ENCODE measurements at regions not wholly inside any gene's neighbourhood (a gene's known extent, or its start where the extent isn't known, plus 50 kb on each side); places are given as distances from the start of the nearest gene placed in this dataset.

DNA sequence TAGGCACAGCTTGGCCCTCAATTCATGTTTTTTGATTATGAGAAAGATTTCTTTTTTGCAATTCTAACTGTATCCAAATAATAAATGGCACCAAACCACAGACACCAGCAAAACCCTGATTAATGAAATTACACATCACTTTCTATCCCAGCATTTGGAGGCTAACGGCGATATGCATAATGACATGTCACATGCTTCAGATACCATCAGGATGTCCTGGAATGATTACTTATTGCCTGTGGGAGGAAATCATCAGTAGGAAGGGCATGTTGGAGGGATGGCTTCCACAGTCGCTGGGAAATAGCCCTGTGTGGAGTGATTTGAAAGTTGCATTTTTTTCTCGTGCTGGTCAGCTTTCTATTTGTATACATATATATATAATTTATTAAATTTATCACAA is 121.7 kb downstream of the CMPK2 start:
- no peak for DNase-seq (ENCODE audit: low read depth)

DNA sequence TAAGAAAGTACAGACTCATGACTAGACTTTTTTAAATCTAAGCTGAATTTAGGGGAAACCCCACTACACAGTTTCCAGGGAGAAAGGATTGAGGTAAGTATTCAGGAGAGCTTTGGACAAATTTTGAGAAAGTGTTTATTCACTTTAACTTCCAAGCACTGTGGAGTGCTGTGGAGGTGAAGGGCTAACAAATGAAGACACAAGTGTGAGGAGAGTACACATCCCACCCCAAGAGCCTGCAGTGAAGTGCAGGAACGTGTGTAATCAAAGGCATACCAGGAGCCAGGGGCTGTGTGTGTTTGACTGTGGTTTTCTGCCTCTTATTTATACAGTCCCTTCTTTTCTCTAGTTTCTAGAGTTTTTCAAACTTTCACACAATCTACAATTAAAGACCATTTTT is 118.3 kb downstream of the CMPK2 start:
- no peak for DNase-seq (ENCODE audit: low read depth)

DNA sequence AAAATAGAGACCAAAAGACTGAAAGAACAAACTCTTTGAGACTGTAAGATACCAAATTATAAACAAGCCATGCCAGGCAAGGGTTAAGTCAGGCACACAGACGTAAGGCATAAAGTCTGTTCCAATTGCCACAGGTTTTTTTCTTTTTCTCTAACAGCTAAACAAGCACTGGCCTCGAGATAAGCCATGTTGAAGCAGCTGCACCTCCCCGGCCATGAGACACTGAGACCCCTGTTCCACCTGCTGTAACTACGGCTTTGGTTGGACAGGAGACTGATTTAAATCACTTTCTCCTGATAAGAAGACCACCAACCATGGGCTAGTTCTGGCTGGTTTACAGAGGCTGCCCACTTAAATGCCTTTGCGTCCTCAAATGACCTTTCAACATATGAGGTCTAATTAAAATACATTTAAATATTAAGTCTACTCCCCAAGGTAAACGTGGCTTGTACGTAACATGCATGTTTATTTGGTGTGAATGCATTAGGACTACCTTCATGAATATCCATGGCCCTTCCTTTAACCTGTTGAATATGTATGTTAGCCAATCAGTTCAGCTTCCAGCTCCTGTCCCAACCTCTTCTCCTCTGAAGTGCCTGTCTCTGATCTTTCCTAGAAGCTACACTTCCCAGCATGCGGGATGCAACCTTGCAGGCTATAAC is 117.2 kb downstream of the CMPK2 start:
- no peak for DNase-seq (ENCODE audit: low read depth)

DNA sequence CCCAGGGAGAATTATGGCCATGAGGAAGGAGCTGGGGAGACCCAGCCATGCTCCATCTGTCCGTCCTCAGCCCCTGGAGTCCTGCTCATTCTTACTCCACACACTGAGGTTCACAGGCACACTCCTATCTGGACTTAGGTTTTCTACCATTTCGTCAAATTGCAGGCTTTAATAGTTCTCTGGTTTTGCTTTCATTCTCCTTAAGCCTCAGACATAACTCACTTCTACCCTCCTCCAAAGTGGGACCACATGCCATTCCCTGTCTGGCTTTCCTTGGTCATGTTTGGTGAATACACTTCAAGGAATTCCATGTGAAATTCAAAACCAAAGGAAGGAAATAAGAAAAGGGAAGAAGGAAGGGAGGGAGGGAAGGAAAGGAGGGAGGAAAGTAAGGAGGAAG is 115.7 kb downstream of the CMPK2 start:
- no peak for DNase-seq (ENCODE audit: low read depth)

DNA sequence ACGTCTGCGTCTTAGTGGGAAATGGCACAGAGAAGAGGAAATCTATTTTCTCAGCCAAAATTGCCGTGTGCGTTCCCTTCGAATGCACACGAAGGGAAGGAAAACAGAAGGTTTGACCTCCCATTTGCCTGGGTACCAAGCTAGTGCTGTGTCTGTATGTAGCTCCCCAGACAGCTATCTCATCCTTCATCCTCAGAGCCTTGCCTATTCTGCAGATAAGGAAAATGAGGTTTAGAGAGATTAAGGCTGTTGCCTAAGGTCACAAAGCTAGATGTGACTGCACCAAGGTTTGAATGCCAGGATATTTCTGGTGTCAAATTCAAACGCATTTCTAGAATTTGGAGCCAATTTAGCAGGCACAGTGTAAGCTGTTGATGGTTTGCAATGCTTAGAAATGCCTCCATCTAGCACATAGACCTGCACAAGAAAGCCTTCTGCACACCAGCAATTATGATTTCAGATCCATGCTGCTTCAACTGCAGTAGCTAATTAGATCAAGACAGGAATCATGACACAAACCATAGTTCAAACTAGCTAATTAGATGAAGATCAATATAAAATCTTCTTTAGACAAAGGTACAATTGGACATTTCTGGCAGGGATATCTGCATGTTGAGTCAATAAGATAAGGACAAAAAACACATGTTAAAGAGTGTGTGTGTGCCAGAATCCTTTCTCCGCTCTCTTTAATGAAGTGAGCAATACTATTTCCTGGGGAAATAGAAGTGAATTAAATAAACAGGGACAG is 115.1 kb downstream of the CMPK2 start:
- no peak for DNase-seq (ENCODE audit: low read depth)

DNA sequence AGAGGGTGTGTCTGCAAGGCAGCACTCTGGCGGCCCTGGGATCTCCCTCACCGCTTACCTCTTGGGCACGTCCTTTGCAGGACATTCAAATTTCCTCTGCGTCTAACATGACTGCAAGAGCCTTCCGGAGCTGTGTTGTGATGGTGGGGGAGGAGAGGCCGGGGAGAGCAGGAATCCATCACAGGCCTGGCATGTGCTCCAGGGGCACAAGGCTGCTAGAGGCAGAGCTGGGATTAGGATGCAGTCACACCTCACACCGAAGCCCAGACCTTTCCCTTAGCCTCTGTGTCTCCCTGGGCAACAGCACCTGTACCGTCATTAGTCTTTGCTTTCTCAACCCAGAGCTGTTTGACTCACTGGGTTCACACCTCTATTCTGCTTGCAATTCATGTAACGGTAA is 111.3 kb downstream of the CMPK2 start:
- no peak for DNase-seq (ENCODE audit: low read depth)

DNA sequence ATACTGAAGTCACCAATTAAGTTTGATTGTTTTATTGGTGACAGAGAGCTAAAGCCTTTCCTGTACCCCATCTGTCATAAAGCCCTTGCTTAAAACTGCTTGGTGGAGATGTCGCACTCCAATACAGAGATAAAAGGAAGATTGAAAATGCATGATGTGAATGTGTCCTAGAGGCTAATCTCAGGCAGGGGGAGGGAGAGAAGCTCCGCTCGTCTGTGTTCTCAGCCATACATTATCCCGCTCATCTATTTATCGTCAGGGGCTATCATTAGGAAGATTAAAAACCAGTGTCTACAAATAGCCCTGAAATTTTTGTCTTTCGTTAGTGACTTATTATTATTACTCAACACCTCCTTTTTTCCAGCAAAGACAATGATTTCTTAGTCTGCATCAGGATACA is 110.3 kb downstream of the CMPK2 start:
- DNase-seq (ENCODE audit: low read depth), result no peak

DNA sequence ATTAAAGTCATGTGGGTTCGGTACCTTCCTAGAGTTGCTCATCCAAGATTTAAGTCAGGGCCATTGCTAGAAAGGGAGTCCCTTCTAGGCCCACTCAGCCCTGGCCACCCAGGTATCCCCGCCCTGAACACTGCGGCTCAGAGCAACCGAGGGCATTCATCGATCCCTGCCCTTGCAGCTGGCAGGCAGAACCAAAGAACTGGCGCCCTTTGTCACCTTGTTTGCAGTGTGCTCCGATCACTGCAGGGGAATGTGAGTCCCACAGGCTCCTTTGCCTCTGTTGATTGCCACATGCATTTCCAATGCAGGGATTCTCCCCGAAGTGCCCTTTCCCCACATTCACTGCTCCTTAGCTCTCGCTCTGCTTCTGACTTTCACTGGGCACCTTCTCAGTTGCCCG is 108.5 kb downstream of the CMPK2 start:
- DNase-seq (ENCODE audit: low read depth), result no peak

DNA sequence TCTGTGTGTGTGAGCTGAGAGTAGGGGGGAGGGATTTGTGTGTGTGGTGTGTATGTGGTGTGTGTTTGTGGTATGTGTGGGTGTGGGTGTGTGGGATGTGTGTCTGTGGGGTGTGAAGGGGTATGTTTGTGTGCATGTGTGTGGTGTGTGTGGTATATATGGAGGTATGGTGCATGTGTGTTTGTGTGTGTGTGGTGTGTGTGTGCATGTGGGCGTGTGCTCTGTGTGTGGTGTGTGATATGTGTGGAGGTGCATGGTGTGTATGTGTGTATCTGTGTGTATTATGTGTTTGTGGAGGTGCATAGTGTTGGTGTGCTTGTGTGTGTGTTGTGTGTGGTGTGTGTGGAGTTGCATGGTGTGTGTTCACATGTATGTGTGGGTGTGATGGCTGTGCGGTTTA is 106.0 kb downstream of the CMPK2 start:
- no peak for DNase-seq (ENCODE audit: low read depth)

DNA sequence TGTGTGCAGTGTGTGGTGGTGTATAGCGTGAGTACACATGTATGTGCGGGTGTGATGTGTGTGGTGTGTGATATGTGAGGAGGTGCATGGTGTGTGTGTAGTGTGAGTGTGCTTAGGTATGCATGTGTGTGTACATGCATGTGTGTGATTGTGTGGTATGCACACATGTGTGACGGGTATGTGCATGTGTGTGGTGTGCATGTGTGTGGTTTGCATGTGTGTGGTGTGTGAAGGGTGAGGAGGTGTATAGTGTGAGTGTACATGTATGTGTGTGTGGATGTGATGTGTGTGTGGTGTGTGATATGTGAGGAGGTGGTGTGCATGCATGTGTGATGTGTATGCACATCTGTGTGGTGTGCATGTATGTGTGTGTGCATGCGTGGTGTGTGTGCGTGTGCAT is 105.6 kb downstream of the CMPK2 start:
- DNase-seq (ENCODE audit: low read depth), result no peak

DNA sequence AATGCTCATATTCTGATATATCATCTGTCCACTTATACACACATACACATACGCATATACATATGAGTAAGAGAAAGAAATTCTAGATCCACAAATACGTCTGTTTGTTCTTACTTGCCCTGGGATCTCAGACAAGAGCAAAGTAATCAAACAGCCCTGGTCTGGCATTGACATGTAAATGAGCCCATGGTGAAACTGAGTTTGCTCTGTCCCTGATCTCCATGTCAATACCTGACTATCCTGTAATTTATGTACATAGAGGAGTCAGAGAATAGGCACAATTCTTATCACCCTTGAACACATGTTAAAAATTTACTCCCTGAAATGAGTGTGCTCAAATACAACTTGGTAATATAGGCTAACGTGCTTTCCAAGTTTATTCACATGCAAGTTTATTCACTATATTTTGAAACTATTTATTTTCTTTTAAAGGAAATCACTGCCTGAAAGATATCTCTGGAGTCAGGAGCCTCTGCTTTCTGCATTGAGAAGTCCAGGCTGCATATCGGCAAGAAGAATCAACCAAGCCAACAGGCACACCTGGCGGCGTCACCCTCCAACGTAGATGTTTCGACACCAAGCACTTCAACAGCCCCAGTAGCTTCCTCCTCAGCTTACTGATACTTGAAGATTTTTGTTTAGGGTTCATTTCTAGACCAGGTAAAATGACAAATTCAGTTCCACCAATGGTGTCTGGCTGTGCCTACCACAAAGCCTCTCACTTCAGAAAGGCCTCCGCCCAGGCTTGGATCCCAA is 100.6 kb downstream of the CMPK2 start:
- no peak for DNase-seq (ENCODE audit: low read depth)

DNA sequence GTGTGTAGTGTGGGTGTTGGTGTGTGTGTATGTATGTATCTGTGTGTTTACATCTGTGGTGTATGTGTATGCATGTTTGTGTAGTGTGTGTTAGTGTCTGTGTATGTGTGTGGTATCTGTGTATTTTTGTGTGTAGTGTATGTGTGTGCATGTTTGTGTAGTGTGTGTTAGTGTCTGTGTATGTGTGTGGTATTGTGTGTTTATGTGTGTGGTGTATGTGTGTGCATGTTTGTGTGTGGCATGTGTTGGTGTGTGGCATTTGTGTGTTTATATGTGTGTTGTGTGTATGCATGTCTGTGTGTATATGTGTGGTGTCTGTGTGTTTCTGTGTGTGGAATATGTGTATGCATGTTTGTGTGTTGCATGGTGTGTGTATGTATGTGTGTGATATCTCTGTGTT is 96.4 kb downstream of the CMPK2 start:
- no peak for DNase-seq (ENCODE audit: low read depth)

DNA sequence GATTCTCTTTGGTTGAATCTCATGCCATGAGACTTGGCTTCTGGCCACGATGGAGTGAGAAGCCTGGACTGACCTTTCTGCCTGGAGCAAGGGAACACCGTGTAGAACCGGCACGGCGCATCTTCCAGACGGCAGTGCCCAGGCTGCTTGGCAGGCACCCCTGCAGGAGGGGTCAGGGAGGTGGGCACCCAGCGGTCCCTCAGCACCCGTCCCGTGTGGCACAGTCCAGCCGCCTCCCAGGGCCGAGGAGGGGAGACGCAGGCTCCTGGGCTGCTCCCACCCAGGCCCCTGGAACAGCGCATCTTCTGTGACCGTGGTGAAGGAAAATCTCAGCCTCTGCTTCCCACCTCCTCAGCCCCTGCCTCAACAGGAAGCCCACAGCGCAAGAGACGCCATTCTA is 95.7 kb downstream of the CMPK2 start:
- DNase-seq (ENCODE audit: low read depth), result no peak

DNA sequence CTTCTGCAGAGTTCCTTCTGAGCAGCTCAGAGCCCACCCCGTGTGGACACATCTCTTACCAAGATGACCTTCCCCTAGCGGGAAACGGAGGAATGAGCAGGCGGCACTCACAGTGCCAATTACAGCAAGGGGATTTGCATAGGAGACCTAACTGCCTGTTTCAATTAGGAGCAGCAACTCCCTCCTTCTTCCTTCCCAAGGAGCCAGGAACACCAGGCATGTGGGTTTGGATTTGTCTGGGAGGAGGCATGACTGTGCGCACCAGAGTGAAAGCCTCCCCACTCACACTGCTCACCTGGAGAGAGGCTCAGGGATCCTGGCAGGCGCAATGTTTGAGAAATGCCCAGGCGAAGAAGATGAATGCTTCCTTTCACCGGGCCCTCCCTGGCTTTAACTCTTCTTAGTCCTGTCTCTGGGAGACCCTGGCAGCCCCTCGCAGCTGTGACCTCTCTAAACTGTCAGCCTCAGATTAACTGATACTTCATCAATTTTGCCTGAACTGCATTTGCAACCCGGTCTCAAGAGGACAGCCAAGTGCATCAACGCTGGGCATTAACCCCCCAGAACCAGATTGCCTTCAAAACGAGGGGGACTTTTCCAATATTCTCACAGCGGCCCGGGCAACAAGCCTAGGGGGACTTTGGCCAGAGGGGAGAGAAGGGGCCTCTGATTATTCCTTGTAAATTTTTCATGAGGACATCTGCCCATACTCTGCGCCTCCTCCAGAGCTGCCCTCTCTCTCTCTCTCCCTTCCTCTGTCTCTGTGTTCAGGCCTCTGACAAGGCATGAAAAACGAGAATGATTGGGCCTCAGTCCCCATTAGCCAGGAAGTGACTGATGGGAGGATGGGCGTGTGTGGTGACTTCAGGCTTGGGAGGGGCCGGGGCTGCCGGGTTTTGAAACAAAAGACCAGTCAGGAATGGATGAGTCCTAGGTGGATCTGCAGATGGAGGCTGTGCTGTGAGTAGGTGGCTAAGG is 93.8 kb downstream of the CMPK2 start:
- no peak for DNase-seq (ENCODE audit: low read depth)

DNA sequence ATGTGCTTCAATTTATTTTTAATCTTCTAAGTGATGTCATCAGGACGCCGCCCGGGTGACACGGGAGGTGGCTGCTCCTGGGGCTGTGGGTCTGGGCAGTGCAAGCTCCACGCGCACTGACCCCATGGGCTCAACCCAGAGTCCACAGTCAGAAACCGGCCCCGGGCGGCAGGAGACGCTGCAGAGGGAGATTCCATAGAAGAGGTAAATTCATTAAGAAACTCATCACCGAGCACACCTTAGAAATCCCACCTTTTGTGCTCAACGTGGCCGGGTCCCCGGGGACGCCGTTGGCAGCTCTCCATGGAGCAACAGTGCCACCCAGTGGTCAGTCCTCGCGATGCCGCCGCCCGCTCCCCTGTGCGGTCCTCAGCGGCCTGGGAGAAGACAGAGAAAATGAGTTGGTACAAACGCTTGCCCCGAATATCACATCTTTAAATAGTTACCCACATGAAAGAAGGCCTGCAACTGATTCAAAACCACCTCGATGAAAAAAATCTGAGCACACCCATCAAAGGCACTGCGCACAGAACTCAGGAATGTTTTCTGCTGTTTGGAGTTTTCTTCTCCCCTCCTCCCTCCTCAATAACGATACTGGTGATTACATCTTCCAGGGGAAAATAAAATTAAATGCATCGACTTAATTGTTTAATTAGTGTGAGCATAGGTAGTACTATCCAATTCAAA is 92.6 kb downstream of the CMPK2 start:
- peak; percentile 62 for DNase-seq (ENCODE audit: low read depth)

DNA sequence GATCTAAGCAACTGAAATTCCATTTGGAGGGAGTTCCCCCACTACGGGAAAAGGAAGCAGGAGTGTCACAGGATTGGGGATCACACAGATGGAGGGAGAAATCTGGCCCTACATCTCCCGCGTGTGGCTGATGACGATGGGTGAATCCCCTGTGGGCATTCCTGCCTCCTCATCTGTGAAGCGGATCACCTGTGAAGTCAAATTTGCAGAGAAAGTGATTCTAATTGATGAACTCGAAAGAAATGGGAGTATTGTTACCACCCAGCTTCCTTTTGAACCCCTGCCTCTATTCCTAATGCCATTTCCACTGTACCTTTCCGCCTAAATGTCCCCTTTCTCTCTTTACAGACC is 92.0 kb downstream of the CMPK2 start:
- no peak for DNase-seq (ENCODE audit: low read depth)

DNA sequence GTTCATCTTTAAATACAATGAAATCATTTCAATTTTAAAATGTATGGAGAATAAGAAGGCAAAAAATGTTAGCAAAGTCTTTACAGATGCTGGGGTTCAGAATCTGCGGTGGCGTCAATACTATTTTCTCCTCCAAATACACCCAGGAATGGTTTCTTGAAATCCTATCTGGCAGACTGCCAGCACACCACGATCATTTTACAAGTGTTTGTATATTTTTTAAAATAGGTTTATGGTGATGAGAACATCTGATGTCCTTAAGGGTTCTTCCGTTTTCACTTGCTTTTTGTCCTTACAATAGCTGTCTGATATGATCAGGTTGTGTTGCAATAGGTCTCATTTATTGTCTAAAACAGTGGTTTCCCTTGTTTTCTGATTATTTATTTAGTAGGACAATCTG is 89.6 kb downstream of the CMPK2 start:
- no peak for DNase-seq (ENCODE audit: low read depth)

DNA sequence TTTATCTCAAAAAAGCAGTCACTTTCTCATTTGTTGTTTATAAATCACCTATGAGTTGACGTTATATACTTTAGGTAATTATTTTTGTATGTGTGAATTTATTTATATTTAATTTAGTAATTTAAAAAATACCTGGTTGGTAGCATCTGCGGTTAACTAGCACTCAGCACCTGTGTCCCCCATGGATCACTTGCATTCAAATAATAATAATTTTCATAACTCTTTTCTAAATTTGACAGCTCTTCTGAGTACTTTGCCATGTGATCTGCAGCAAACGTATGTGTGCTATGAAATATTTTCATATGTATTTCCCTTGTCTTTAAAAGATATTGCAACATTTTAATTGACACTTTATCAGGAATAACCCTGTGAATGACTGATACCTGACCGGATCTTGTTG is 88.1 kb downstream of the CMPK2 start:
- DNase-seq (ENCODE audit: low read depth), result no peak

DNA sequence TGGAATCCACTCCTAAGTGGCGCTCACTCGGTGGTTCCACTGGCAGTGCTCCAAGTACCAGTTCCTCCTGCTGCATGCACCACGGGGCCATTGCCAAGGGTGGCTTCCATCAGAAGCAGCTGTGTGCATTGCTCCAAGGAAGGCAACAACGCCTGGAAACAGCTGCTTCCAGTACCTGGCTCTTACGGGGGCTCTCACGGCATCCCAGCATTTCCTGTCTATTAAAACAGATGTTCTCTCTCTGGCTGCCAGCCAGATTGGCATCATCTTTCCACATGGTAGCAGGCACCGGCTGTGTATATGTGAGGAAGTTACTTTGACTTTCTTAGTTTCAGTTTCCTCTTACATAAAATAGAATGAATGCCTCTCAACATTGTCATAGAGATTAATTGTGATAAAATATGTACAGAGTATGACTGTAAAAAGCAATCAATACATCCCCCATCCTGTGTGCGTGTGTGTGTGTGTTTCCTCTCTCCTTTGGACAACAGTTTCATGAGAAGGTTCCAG is 84.9 kb downstream of the CMPK2 start:
- peak; percentile 4 for DNase-seq (ENCODE audit: low read depth)

DNA sequence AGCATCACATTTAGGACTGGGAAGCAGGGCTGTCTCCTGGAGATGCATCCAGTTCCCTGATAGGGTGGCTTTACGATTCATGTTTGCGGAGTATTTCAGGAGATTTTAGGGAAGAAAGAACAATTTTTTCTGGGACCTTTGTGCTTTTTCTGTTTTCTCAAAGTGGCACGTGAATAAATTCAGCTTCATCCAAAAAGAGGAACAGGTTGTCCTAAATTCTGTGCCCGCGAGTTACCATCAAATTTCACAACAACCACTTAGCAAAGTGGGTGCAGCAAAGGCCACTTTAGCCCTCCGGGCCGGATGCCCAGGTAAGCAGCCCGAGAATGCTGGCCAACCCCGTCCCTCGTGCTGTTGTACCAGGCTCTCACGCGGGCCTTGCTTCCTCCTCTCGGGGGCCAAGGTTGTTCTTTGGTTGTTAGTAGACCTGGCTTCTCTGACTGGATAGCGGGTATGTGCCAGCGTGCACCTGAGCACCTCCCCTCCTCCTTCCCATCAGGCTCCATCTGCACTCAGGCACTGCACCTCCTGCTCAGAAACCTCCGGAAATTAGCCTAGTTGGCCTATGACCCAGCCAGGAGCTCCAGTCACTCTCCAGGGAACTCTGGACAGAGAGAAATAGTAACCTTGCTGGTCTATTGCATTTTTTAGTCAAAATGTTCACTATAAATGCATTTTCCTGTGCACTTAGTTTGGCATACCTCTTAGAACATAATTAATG is 83.0 kb downstream of the CMPK2 start:
- no peak for DNase-seq (ENCODE audit: low read depth)

DNA sequence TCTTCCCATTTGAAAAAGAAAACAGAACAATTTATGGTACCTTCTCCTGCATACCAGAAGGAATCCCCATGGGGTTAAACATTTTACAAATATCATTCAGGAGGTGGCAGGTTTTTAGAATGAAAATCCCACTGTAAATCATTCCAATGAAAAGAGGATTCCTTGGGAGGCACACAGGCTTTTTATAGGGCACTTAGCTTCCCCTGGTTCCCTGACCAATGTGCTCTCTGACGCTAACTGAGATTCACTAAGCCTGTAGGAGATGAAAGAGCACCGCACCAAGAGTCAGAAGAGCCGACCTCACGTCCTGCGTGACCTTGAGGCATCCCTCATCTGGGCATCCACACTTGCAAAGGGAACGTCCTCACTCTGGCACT is 82.5 kb downstream of the CMPK2 start:
- no peak for DNase-seq (ENCODE audit: low read depth)

Measured in stimulated activated CD8-positive, alpha-beta memory T cell treated with anti-CD3 and anti-CD28 coated beads, Interleukin-4, amount 100 ng/mL, for 24 hours (primary cell).